ENCODE measurements at regions not wholly inside any gene's neighbourhood (a gene's known extent, or its start where the extent isn't known, plus 50 kb on each side); places are given as distances from the start of the nearest gene placed in this dataset.

DNA sequence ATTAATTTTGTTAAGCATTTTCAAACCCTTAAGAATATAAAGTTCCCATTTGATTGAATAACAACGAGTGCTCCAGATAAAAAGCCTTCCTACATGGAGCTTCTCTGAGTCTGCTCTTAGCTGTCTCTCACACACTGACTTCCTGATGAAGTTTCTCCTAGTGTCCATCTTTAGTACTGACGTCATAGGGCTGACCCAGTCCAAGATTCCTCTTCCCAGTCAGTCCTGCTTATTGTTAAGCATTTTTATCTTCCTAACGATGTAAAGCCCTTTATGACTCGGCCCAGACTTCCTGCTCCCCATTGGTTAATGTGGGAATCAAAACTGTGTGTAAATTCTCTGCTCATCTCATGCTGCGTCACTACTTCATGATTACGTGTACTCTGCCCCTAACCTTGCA is 398.8 kb downstream of the TFEC start:
- TF ChIP-seq, protein P1, sequence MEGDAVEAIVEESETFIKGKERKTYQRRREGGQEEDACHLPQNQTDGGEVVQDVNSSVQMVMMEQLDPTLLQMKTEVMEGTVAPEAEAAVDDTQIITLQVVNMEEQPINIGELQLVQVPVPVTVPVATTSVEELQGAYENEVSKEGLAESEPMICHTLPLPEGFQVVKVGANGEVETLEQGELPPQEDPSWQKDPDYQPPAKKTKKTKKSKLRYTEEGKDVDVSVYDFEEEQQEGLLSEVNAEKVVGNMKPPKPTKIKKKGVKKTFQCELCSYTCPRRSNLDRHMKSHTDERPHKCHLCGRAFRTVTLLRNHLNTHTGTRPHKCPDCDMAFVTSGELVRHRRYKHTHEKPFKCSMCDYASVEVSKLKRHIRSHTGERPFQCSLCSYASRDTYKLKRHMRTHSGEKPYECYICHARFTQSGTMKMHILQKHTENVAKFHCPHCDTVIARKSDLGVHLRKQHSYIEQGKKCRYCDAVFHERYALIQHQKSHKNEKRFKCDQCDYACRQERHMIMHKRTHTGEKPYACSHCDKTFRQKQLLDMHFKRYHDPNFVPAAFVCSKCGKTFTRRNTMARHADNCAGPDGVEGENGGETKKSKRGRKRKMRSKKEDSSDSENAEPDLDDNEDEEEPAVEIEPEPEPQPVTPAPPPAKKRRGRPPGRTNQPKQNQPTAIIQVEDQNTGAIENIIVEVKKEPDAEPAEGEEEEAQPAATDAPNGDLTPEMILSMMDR (tag by site-specific recombination; IDR thresholded peaks at IDR 0.05) = no peak
- TF ChIP-seq ZBTB21 (tag by site-specific recombination; IDR thresholded peaks at IDR 0.05) (no peak), ZFP3 (tag by site-specific recombination; IDR thresholded peaks at IDR 0.05; ENCODE audit: low read depth) (no peak), ZBTB1 (tag by site-specific recombination; IDR thresholded peaks at IDR 0.05) (no peak), SP2 (tag by site-specific recombination; IDR thresholded peaks at IDR 0.05) (no peak), KLF16 (tag by site-specific recombination; IDR thresholded peaks at IDR 0.05) (no peak), GLI4 (tag by site-specific recombination; IDR thresholded peaks at IDR 0.05) (no peak), HOXA7 (CRISPR knock-in tag; IDR thresholded peaks at IDR 0.05; ENCODE audit: borderline replicate concordance) (no peak)
- TF ChIP-seq, protein P2, sequence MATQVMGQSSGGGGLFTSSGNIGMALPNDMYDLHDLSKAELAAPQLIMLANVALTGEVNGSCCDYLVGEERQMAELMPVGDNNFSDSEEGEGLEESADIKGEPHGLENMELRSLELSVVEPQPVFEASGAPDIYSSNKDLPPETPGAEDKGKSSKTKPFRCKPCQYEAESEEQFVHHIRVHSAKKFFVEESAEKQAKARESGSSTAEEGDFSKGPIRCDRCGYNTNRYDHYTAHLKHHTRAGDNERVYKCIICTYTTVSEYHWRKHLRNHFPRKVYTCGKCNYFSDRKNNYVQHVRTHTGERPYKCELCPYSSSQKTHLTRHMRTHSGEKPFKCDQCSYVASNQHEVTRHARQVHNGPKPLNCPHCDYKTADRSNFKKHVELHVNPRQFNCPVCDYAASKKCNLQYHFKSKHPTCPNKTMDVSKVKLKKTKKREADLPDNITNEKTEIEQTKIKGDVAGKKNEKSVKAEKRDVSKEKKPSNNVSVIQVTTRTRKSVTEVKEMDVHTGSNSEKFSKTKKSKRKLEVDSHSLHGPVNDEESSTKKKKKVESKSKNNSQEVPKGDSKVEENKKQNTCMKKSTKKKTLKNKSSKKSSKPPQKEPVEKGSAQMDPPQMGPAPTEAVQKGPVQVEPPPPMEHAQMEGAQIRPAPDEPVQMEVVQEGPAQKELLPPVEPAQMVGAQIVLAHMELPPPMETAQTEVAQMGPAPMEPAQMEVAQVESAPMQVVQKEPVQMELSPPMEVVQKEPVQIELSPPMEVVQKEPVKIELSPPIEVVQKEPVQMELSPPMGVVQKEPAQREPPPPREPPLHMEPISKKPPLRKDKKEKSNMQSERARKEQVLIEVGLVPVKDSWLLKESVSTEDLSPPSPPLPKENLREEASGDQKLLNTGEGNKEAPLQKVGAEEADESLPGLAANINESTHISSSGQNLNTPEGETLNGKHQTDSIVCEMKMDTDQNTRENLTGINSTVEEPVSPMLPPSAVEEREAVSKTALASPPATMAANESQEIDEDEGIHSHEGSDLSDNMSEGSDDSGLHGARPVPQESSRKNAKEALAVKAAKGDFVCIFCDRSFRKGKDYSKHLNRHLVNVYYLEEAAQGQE (tag by site-specific recombination; IDR thresholded peaks at IDR 0.05) = no peak
- TF ChIP-seq, protein P3, sequence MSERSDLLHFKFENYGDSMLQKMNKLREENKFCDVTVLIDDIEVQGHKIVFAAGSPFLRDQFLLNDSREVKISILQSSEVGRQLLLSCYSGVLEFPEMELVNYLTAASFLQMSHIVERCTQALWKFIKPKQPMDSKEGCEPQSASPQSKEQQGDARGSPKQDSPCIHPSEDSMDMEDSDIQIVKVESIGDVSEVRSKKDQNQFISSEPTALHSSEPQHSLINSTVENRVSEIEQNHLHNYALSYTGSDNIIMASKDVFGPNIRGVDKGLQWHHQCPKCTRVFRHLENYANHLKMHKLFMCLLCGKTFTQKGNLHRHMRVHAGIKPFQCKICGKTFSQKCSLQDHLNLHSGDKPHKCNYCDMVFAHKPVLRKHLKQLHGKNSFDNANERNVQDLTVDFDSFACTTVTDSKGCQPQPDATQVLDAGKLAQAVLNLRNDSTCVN (tag by site-specific recombination; optimal IDR thresholded peaks at IDR 0.05) = no peak
- TF ChIP-seq, protein P4, sequence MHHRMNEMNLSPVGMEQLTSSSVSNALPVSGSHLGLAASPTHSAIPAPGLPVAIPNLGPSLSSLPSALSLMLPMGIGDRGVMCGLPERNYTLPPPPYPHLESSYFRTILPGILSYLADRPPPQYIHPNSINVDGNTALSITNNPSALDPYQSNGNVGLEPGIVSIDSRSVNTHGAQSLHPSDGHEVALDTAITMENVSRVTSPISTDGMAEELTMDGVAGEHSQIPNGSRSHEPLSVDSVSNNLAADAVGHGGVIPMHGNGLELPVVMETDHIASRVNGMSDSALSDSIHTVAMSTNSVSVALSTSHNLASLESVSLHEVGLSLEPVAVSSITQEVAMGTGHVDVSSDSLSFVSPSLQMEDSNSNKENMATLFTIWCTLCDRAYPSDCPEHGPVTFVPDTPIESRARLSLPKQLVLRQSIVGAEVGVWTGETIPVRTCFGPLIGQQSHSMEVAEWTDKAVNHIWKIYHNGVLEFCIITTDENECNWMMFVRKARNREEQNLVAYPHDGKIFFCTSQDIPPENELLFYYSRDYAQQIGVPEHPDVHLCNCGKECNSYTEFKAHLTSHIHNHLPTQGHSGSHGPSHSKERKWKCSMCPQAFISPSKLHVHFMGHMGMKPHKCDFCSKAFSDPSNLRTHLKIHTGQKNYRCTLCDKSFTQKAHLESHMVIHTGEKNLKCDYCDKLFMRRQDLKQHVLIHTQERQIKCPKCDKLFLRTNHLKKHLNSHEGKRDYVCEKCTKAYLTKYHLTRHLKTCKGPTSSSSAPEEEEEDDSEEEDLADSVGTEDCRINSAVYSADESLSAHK (tag by site-specific recombination; IDR thresholded peaks at IDR 0.05) = no peak
- TF ChIP-seq, protein P5, sequence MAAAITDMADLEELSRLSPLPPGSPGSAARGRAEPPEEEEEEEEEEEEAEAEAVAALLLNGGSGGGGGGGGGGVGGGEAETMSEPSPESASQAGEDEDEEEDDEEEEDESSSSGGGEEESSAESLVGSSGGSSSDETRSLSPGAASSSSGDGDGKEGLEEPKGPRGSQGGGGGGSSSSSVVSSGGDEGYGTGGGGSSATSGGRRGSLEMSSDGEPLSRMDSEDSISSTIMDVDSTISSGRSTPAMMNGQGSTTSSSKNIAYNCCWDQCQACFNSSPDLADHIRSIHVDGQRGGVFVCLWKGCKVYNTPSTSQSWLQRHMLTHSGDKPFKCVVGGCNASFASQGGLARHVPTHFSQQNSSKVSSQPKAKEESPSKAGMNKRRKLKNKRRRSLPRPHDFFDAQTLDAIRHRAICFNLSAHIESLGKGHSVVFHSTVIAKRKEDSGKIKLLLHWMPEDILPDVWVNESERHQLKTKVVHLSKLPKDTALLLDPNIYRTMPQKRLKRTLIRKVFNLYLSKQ (tag by site-specific recombination; IDR thresholded peaks at IDR 0.05; ENCODE audit: borderline replicate concordance) = no peak
- TF ChIP-seq, protein P6, sequence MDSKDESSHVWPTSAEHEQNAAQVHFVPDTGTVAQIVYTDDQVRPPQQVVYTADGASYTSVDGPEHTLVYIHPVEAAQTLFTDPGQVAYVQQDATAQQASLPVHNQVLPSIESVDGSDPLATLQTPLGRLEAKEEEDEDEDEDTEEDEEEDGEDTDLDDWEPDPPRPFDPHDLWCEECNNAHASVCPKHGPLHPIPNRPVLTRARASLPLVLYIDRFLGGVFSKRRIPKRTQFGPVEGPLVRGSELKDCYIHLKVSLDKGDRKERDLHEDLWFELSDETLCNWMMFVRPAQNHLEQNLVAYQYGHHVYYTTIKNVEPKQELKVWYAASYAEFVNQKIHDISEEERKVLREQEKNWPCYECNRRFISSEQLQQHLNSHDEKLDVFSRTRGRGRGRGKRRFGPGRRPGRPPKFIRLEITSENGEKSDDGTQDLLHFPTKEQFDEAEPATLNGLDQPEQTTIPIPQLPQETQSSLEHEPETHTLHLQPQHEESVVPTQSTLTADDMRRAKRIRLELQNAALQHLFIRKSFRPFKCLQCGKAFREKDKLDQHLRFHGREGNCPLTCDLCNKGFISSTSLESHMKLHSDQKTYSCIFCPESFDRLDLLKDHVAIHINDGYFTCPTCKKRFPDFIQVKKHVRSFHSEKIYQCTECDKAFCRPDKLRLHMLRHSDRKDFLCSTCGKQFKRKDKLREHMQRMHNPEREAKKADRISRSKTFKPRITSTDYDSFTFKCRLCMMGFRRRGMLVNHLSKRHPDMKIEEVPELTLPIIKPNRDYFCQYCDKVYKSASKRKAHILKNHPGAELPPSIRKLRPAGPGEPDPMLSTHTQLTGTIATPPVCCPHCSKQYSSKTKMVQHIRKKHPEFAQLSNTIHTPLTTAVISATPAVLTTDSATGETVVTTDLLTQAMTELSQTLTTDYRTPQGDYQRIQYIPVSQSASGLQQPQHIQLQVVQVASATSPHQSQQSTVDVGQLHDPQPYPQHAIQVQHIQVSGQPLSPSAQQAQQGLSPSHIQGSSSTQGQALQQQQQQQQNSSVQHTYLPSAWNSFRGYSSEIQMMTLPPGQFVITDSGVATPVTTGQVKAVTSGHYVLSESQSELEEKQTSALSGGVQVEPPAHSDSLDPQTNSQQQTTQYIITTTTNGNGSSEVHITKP (tag by site-specific recombination; IDR thresholded peaks at IDR 0.05) = no peak
